GM21786 (cell line): ENCODE measurements at regions not wholly inside any gene's neighbourhood (a gene's known extent, or its start where the extent isn't known, plus 50 kb on each side); places are given as distances from the start of the nearest gene placed in this dataset.

Source experiments
- ATAC-seq: cut with Tn5 transposase; IDR thresholded peaks from one replicate; pipeline ENCODE4 v1.9.1; 2021; ENCODE audit not compliant: unreplicated experiment

DNA sequence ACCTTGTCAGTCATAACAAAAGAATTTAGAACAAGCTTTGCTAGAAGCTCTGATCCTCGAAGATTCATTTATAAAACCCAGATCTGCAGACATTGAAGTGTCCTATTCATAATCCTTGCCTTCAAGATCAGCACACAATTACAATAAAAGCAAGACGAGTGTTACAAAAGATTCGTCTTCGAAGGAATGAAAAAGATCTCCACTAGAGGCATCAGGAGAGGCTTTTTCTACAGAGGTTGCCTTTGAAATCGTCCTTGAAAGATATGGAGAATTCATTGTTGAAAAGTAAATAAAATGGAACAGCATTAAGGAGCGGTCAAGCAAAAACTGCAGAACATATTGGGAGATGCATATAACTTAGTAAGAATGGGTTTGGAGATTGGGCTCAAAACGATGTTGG is 146.4 kb downstream of the BMP4 start:
- no peak for ATAC-seq

GRCh38 chr14:53808042-53808441 is 148.6 kb downstream of the BMP4 start:
- ATAC-seq = no peak

GRCh38 chr14:53807542-53807941 is 149.1 kb downstream of the BMP4 start:
- ATAC-seq = no peak

DNA sequence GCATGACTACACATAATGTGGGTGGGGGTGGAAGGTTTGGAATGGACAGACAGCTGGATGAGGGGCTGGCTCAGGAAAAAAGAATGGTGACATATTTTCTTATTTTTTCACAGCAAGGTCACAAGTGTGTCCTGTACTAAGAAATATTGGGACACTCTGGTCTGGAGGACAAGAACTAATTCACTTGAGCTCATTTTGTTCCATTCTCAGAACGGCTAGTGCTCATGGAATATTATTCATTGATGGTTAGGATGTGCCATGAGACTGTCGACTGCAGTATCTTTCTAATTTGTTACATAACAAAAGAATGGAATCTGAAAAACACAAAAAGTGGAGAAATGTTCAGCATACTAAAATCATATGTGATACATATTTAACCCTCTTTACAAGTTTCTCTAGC is 149.5 kb downstream of the BMP4 start:
- no peak for ATAC-seq

DNA sequence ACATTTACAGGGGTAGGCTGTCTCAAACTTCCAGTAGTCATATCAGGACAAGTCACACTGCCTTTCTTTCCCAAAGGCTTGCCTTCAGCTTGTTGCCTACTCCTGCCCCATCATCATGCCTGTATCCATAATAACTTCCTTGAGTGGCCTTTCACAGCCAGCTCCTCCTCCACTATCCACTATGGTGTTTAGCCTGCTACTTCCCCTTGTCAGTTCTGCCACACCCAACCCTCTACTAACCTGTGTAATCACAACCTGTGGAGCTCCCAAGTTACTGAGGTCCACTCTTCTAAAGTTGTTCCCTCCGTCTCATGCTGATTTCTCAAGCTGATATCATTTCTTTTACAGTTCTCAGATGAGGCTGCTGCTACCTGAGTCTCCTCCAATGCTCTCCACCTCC is 159.9 kb downstream of the BMP4 start:
- ATAC-seq = no peak

GRCh38 chr14:53793790-53794505 is 162.7 kb downstream of the BMP4 start:
- ATAC-seq = no peak

- ATAC-seq = no peak
These were observed 163.7 kb downstream of the BMP4 start for GRCh38 chr14:53792909-53793308.

- ATAC-seq = no peak
These were observed 165.7 kb downstream of the BMP4 start for GRCh38 chr14:53790731-53791500.

- no peak for ATAC-seq
These were observed 168.1 kb downstream of the BMP4 start for GRCh38 chr14:53788566-53788965.

DNA sequence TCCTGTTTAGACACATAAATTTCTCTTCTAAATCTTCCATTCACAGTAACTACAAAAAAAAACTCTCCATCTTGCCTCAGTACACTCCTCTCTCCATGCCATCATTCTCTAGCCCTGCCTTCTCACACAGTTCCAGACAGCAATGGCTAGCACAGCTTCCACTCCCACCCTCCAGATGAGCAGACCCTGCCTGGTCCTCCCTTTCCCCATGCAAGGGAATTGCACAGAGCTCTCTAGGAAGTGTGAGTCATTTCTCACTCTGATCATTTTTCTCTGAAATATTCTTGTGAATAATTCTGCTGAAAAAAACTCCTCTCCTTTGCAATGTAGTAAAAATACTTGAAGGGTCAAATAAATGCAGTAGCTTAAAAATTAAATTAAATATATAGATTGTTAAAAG is 170.6 kb downstream of the BMP4 start:
- ATAC-seq = no peak

DNA sequence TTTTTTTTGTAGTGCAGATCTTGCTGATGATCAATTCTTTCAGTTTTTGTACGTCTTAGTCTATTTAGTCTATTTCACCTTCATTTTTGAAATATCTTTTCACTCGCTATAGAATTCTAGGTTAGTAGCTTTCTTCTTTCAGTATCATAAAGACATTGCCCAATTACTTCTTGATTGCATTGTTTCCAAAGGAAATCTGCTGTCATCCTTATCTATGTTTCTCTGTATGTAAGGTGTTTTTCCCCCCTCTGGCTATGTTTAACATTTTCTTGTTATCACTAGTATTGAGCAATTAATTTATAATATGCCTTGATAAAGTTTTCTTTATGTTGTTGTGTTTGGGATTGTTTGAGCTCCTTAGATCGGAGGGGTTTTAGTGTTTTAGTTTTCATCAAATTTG is 171.9 kb downstream of the BMP4 start:
- ATAC-seq = no peak

DNA sequence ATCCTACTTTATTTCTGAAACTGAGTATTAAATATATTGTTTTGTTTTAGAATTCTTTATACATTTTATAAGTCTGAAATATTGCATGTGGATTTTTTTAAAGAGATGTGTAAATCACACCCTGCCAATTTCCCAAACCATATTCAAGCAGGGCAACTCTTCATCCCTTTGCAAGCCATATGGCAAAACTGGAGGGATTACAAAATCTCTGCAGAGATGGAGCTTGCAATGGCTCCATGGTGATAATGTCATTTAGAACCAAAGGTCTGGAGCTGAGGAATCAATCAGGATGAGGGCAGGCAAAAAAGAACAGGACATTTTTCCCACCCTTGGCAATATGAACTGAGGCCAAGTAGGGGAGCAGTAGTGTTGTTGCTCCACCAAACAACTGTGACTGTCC is 173.4 kb downstream of the BMP4 start:
- no peak for ATAC-seq

DNA sequence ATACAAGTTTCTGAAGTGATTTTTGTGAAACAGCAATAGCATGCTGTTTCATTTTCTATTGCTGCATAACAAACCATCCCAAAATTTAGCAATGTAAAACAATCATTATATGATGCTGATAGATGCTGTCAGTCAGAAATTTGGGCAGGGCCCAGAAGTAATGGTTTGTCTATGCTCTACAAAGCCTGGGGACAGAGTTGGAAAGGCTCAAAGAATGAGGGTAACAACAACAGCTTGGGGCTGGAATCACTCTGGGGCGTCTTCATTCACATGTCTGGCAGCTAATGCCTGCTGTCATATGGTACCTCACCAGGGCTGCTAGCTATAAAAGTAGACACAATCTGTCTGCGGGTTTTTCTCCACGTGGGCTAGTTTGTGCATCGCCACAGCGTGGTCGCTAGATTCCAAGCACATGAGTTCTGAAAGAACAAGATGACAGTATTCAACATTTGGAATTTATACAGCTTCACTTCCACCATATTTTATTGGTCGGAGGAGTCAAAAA is 176.5 kb downstream of the BMP4 start:
- ATAC-seq = no peak

- ATAC-seq = no peak
These were observed 177.3 kb downstream of the BMP4 start for GRCh38 chr14:53779301-53779700.

GRCh38 chr14:53778263-53778662 is 178.4 kb downstream of the BMP4 start:
- ATAC-seq = no peak

- ATAC-seq = no peak
These were observed 183.7 kb downstream of the BMP4 start for GRCh38 chr14:53772936-53773335.

GRCh38 chr14:53767566-53767965 is 189.1 kb downstream of the BMP4 start:
- ATAC-seq = no peak

DNA sequence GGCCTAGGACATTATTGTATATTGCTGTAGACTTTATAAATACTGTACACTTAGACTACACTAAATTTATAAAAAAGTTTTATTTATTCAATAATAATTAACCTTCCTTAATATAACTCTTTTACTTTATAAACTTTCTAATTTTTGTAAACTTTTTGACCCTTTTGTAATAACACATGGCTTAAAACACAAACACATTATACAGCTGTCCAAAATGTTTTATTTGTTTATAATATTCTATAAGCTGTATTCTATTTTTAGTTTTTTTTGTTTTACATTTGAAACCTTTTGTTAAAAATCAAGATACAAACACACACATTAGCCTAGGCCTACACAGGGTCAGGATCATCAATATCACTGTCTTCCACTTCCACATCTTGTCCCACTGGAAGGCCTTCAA is 190.0 kb downstream of the BMP4 start:
- no peak for ATAC-seq

DNA sequence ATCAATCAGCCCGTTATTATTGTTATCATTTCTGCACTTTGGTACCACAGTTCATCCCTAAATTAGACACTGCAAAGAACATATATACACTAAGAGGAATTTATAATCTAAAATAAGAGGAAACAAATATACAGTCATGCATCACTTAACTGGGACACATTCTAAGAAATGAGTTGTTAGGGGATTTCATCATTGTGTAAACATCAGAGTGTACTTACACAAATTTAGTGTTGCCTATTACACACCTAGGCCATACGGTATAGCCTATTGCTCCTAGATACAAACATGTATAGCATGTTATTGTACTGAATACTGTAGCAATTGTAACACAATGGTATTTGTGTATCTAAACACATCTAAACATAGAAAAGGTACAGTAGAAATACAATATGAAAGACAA is 190.5 kb downstream of the BMP4 start:
- ATAC-seq = no peak

DNA sequence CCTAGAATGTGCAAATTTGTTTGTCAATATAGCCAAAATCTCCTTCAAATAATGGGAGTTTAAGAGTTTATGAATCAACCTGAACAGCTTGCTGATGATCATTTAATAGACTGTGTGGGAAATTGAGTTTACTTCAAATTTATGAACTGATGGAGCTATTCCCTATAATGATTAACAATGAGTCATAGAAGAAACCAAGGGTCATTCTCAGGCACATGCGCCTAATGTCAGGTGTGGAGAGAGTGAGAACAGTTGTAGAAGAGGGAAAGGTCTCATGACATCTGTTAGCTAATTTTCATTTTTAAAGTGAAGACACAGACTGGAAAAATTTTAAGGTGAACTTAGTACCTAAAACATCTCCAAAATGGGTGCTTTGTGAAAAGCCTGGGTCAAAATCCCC is 191.8 kb downstream of the BMP4 start:
- ATAC-seq = no peak

DNA sequence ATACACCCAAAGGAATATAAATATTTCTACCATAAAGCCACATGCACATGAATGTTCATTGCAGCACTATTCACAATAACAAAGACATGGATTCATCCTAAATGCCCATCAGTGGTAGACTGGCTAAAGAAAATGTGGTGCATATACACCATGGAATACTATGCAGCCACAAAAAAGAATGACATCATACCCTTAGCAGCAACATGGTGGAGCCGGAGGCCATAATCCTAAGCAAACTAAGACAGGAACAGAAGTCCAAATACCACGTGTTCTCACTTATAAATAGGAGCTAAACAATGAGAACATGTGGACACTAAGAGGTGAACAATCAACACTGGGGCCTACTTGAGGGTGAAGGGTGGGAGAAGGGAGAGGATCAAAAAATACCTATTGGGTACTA is 198.5 kb downstream of the BMP4 start:
- no peak for ATAC-seq

DNA sequence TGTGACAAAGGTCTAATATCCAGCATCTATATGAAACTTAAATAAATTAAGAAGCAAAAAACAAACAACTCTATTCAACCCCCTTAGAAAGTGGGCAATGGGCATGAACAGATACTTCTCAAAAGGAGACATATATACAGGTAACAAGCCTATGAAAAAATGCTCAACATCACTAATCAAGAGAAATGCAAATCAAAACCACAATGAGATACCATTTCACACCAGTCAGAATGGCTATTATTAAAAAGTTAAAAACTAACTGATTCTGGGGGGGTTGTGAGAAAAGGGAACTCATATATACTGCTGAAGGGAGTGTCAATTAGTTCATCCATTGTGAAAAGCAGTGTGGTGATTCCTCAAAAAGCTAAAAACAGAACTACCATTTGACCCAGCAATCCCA is 198.9 kb downstream of the BMP4 start:
- ATAC-seq = no peak

DNA sequence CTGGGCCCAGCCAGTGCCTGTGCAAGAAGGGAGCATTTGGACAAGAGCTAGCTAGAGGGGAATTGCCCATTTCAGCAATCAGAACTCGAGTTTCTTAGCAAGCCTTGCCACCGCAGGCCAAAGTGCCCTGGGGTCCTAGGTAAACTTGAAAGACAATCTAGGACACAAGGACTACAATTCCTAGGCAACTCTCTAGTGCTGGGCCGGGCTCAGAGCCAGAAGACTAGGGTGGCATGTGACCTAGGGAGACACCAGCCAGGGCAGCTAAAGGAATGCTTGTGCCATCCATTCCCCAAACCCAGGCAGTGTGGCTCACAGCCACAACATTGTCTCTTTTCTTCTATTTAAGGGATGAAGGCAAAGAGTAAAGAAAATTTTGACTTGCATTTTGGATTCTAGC is 205.0 kb downstream of the BMP4 start:
- no peak for ATAC-seq
